H1 (cell line): ENCODE measurements at regions not wholly inside any gene's neighbourhood (a gene's known extent, or its start where the extent isn't known, plus 50 kb on each side); places are given as distances from the start of the nearest gene placed in this dataset.

Experiments used
- CTCF ChIA-PET: fragments of 300-600 bp; sonication (Branson Sonifier 250); formaldehyde crosslinking; loops from one replicate; lab custom pipeline; 2021; ENCODE audit not compliant: partially characterized antibody; lab: Charles Lee
- POLR2A ChIA-PET: fragments of 300-600 bp; sonication (Branson Sonifier 250); formaldehyde crosslinking; loops from one replicate; lab custom pipeline; 2021; ENCODE audit warnings: inconsistent platforms; ENCODE audit not compliant: partially characterized antibody; lab: Charles Lee
- DNase-seq, 2 experiments: peaks; one replicate each; pipeline versions ENCODE4 v3.0.0 to v3.0.0-alpha.2; 2010 to 2022; ENCODE audit warnings: low spot score in 2 of 2, low read depth in 1 of 2, mixed read lengths in 1 of 2
- FAIRE-seq: peaks from 2 replicates; lab custom pipeline; 2011; peaks lifted over from hg19 to GRCh38; lab: Jason Lieb, UNC
- H2AFZ ChIP-seq: 2 replicates; pipeline ENCODE4 v1.8.1; 2012; ENCODE audit warnings: low read length, inconsistent platforms
- H2AK5ac ChIP-seq: 2 replicates; pipeline ENCODE4 v1.6.1; 2013; ENCODE audit warnings: low read depth, low read length
- H2BK120ac ChIP-seq: replicated peaks from 2 replicates; pipeline ENCODE3; 2013; ENCODE audit warnings: low read depth, low read length, inconsistent platforms
- H2BK12ac ChIP-seq: 2 replicates; pipeline ENCODE4 v1.6.1; 2013; ENCODE audit warnings: low read depth, low read length
- H2BK15ac ChIP-seq: 2 replicates; pipeline ENCODE4 v1.6.1; 2013; ENCODE audit warnings: low read length
- H2BK20ac ChIP-seq: 2 replicates; pipeline ENCODE4 v1.6.1; 2013; ENCODE audit warnings: low read length
- H2BK5ac ChIP-seq: 2 replicates; pipeline ENCODE4 v1.6.1; 2013; ENCODE audit warnings: low read depth, low read length
- H3K14ac ChIP-seq: 2 replicates; pipeline ENCODE4 v1.6.1; 2013; ENCODE audit warnings: inconsistent platforms; ENCODE audit not compliant: insufficient read length
- H3K18ac ChIP-seq: 2 replicates; pipeline ENCODE4 v1.6.1; 2013; ENCODE audit warnings: low read length; ENCODE audit errors: extremely low read depth
- H3K23ac ChIP-seq: 2 replicates; pipeline ENCODE4 v1.6.1; 2013; ENCODE audit warnings: inconsistent platforms; ENCODE audit not compliant: insufficient read length
- H3K23me2 ChIP-seq: 2 replicates; pipeline ENCODE4 v1.6.1; 2013; ENCODE audit warnings: low read depth, low read length
- H3K27ac ChIP-seq: 2 replicates; pipeline ENCODE4 v1.6.1; 2011; ENCODE audit warnings: low read depth, low read length, inconsistent platforms
- H3K27me3 ChIP-seq, 4 experiments: replicated peaks in 1 of 4; 1 replicate in 1 of 4; 2 replicates in 3 of 4; pipeline versions ENCODE4 v1.6.1 to v1.8.1; 2011 to 2013; ENCODE audit warnings: low read length in 3 of 4, mild to moderate bottlenecking in 3 of 4, inconsistent platforms in 2 of 4, mixed read lengths in 2 of 4, moderate library complexity in 1 of 4; ENCODE audit not compliant: control insufficient read depth in 3 of 4, insufficient read depth in 3 of 4; ENCODE audit errors: extremely low read depth in 1 of 4
- H3K36me3 ChIP-seq, 4 experiments: 2 replicates each; pipeline versions ENCODE4 v1.6.1 to v1.8.1; 2011 to 2013; ENCODE audit warnings: mild to moderate bottlenecking in 4 of 4, low read length in 3 of 4, moderate library complexity in 2 of 4, control low read depth in 1 of 4, inconsistent platforms in 1 of 4; ENCODE audit not compliant: insufficient read depth in 4 of 4, control insufficient read depth in 2 of 4
- H3K4ac ChIP-seq: replicated peaks from 2 replicates; pipeline ENCODE3; 2013; ENCODE audit warnings: low read length, low read depth, mixed read lengths, inconsistent platforms; ENCODE audit not compliant: insufficient read length
- H3K4me1 ChIP-seq, 4 experiments: replicated peaks in 1 of 4; 1 replicate in 1 of 4; 2 replicates in 3 of 4; pipeline versions ENCODE4 v1.6.1 to v1.8.1; 2011 to 2013; ENCODE audit warnings: low read length in 3 of 4, inconsistent platforms in 2 of 4, mixed read lengths in 1 of 4; ENCODE audit not compliant: insufficient read depth in 4 of 4, control insufficient read depth in 3 of 4
- H3K4me2 ChIP-seq, 2 experiments: 2 replicates each; pipeline versions ENCODE4 v1.6.1 to v1.8.1; 2011 to 2013; ENCODE audit warnings: low read depth in 2 of 2, low read length in 2 of 2, control low read depth in 1 of 2, inconsistent platforms in 1 of 2, mild to moderate bottlenecking in 1 of 2; ENCODE audit not compliant: insufficient read depth in 1 of 2
- H3K4me3 ChIP-seq, 4 experiments: fragments of 200-600, 300-600 bp in 1 of 4; sonication (generic), shearing (Covaris generic), sonication (Bioruptor Twin) in 1 of 4; 2 replicates each; pipeline versions ENCODE4 v1.5.1 to v1.8.1; 2011 to 2016; ENCODE audit warnings: low read length in 4 of 4, low read depth in 3 of 4, control low read depth in 2 of 4, inconsistent platforms in 2 of 4, mild to moderate bottlenecking in 2 of 4, mixed read lengths in 1 of 4, moderate library complexity in 1 of 4; ENCODE audit not compliant: insufficient read depth in 2 of 4; ENCODE audit errors: extremely low read depth in 1 of 4
- H3K56ac ChIP-seq: replicated peaks from 2 replicates; pipeline ENCODE3; 2013; ENCODE audit warnings: low read depth, mild to moderate bottlenecking, mixed read lengths, low read length, inconsistent platforms; ENCODE audit not compliant: insufficient read length
- H3K79me1 ChIP-seq: 2 replicates; pipeline ENCODE4 v1.6.1; 2013; ENCODE audit warnings: low read depth, low read length, control low read depth
- H3K79me2 ChIP-seq, 2 experiments: 2 replicates each; pipeline versions ENCODE4 v1.6.1 to v1.8.1; 2012 to 2013; ENCODE audit warnings: low read length in 2 of 2, mild to moderate bottlenecking in 2 of 2, inconsistent platforms in 1 of 2; ENCODE audit not compliant: insufficient read depth in 2 of 2, control insufficient read depth in 1 of 2
- H3K9ac ChIP-seq, 4 experiments: replicated peaks in 1 of 4; 1 replicate in 1 of 4; 2 replicates in 3 of 4; pipeline versions ENCODE4 v1.6.1 to v1.8.1; 2011 to 2013; ENCODE audit warnings: low read depth in 3 of 4, low read length in 3 of 4, control low read depth in 2 of 4, mild to moderate bottlenecking in 2 of 4, moderate library complexity in 2 of 4, inconsistent platforms in 1 of 4; ENCODE audit errors: extremely low read depth in 1 of 4
- H3K9me3 ChIP-seq, 2 experiments: 2 replicates each; pipeline versions ENCODE4 v1.6.1 to v1.8.1; 2012 to 2013; ENCODE audit warnings: mild to moderate bottlenecking in 2 of 2, moderate library complexity in 2 of 2, control low read depth in 1 of 2, inconsistent platforms in 1 of 2, low read depth in 1 of 2, low read length in 1 of 2, mixed read lengths in 1 of 2; ENCODE audit not compliant: insufficient read depth in 2 of 2
- H4K20me1 ChIP-seq, 2 experiments: replicated peaks in 1 of 2; 2 replicates each; pipeline versions ENCODE3 to v1.8.1; 2011 to 2013; ENCODE audit warnings: inconsistent platforms in 2 of 2, low read length in 2 of 2, mild to moderate bottlenecking in 1 of 2; ENCODE audit not compliant: insufficient read depth in 2 of 2, control insufficient read depth in 1 of 2
- H4K5ac ChIP-seq: 2 replicates; pipeline ENCODE4 v1.6.1; 2013; ENCODE audit warnings: low read length, low read depth, mixed read lengths, inconsistent platforms; ENCODE audit not compliant: insufficient read length
- H4K8ac ChIP-seq: 2 replicates; pipeline ENCODE4 v1.8.0; 2013; ENCODE audit warnings: mild to moderate bottlenecking, moderate library complexity, low read length, inconsistent platforms; ENCODE audit not compliant: insufficient read depth; ENCODE audit errors: extremely low read depth
- H4K91ac ChIP-seq: replicated peaks from 2 replicates; pipeline ENCODE3; 2013; ENCODE audit warnings: low read length, mixed read lengths, inconsistent platforms; ENCODE audit not compliant: insufficient read length
- WGBS, 2 experiments: shearing (Covaris generic) in 1 of 2; methylation state at CpG; one replicate each; pipeline versions ENCODE4 v1.1.6 to v1.1.7; 2013 to 2015; ENCODE audit warnings: low lambda C conversion rate in 2 of 2, mixed read lengths in 2 of 2, inconsistent platforms in 1 of 2, low coverage in 1 of 2, missing lambda C conversion rate in 1 of 2; ENCODE audit not compliant: insufficient replicate concordance in 2 of 2, insufficient coverage in 1 of 2, insufficient read length in 1 of 2; ENCODE audit errors: extremely low coverage in 1 of 2, missing lambda C conversion rate in 1 of 2; 5-methylcytosine and 5-hydroxymethylcytosine counted together

DNA sequence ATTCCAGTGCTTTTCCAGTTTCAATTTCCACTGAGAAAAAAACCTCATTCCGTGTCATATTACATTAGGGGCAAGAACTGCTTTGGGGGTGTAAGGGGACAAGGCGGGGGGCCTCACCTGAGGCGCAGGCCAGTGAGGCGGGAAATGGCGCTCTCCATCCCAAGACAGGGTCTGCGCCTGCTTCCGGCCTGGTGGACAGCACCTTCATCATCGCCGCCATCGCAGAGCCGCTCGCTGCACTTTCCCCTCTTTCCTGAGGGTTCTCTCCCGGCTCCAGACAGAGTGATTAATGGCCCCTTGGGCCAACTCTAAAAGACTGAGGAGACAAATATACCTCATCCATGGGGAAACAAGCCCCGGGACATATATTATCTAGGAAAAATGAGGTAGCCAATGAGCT lies 270.0 kb upstream of the SOX4 start:
- Histone ChIP-seq H3K18ac (no peak overlapping the region), H4K20me1 (no peaks in the 10 kb centered on the region), H3K27ac (no peak overlapping the region), H3K14ac (no peak overlapping the region), H3K4me2 (no peak overlapping the region), H3K4me3 (no peak overlapping the region), H2BK5ac (no peak overlapping the region), H2BK20ac (no peak overlapping the region; the same call in 1 of the 2 replicates), H2AK5ac (no peak overlapping the region), H2BK12ac (no peak overlapping the region), H3K56ac (no peak overlapping the region), H3K27me3 (no peaks in the 10 kb centered on the region), H3K36me3 (no peaks in the 10 kb centered on the region), H3K23me2 (no peaks in the 10 kb centered on the region), H3K9me3 (no peaks in the 10 kb centered on the region), H4K91ac (peak overlapping the region; percentile 93), H3K4me1 (peaks cover 0 to 10% (median 0%) of the 10 kb centered on the region in 4 experiments; a peak in 3 of 7 replicates), H3K79me1 (no peaks in the 10 kb centered on the region), H4K5ac (no peak overlapping the region), H3K9ac (no peak overlapping the region), H2BK15ac (no peak overlapping the region), H3K79me2 (no peaks in the 10 kb centered on the region; a peak in 1 of 4 replicates), H2BK120ac (no peak overlapping the region), H4K8ac (no peak overlapping the region; the same call in 1 of the 2 replicates), H3K23ac (no peak overlapping the region), H3K4ac (no peak overlapping the region), H2AFZ (no peak overlapping the region)
- WGBS, 2 experiments: 95% methylated on average over 9 of the region's 14 CpGs; no CpG with 5 or more reads in 1 of the 2 experiments
- no peak for DNase-seq
- FAIRE-seq: no peak
- CTCF ChIA-PET: interaction anchor here (1.2 kb wide), 1 partner anchor 27 kb away, joined by 3 read pairs; no protein-coding TSS in a partner anchor
- POLR2A ChIA-PET: no interaction called here
